Effector memory CD4-positive, alpha-beta T cell (primary cell): ENCODE measurements at regions not wholly inside any gene's neighbourhood (a gene's known extent, or its start where the extent isn't known, plus 50 kb on each side); places are given as distances from the start of the nearest gene placed in this dataset.

Experiments
- DNase-seq, 3 donors: peaks; one replicate each; pipeline ENCODE4 v3.0.0-alpha.2; 2020
- H3K27ac ChIP-seq: 2 replicates; pipeline ENCODE4 v1.7.0; 2013; ENCODE audit warnings: mild to moderate bottlenecking, low read length, moderate library complexity; ENCODE audit not compliant: insufficient read depth, poor library complexity, severe bottlenecking
- H3K27me3 ChIP-seq: replicated peaks from 2 replicates; pipeline ENCODE4 v1.7.0; 2013; ENCODE audit warnings: mild to moderate bottlenecking, low read length; ENCODE audit not compliant: insufficient read depth, control insufficient read depth, poor library complexity, severe bottlenecking
- H3K36me3 ChIP-seq: 2 replicates; pipeline ENCODE4 v1.7.0; 2013; ENCODE audit warnings: mild to moderate bottlenecking, low read length, moderate library complexity; ENCODE audit not compliant: control insufficient read depth, insufficient read depth
- H3K4me1 ChIP-seq: 2 replicates; pipeline ENCODE4 v1.7.0; 2013; ENCODE audit warnings: low read length, mild to moderate bottlenecking; ENCODE audit not compliant: control insufficient read depth, insufficient read depth, poor library complexity, severe bottlenecking
- H3K4me3 ChIP-seq: 2 replicates; pipeline ENCODE4 v1.7.0; 2013; ENCODE audit warnings: low read length, low read depth, mild to moderate bottlenecking; ENCODE audit not compliant: insufficient read depth, poor library complexity, severe bottlenecking
- H3K9me3 ChIP-seq: 2 replicates; pipeline ENCODE4 v1.7.0; 2013; ENCODE audit warnings: mild to moderate bottlenecking, low read length, moderate library complexity; ENCODE audit not compliant: control insufficient read depth

DNA sequence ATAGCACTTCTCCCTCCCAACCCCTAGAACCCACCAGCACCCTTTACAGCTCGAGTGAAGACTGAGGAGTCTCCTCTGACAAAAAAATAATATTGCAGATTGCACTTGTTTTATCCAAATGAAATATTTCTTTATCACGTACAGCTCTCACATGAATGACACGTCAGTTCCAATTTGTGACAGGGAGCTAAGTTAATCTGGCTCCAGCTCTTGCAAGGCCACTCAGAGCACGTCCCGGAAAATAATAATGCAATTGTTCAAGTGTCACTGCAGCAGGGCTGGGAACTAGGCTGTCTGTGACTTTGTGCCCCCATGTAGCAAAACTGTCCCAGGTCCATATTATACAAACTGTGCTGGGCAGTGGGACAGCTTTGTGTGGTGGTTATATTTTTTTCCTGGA lies 539.6 kb downstream of the VRK1 start:
- no peaks in the 10 kb centered on the region for H3K36me3 ChIP-seq
- H3K9me3 ChIP-seq, result no peaks in the 10 kb centered on the region

GRCh38 chr14:97337267-97337666 lies 540.1 kb downstream of the VRK1 start:
- H3K27me3 ChIP-seq, result no peaks in the 10 kb centered on the region
- H3K27ac ChIP-seq, result no peak overlapping the region
- peaks cover 2% of the 10 kb centered on the region for H3K4me1 ChIP-seq
- H3K9me3 ChIP-seq, result no peaks in the 10 kb centered on the region
- no peaks in the 10 kb centered on the region for H3K36me3 ChIP-seq
- no peak for DNase-seq
- H3K4me3 ChIP-seq, result no peak overlapping the region

More for the DNA sequence above, 539.6 kb downstream of the VRK1 start:
- DNase-seq, result no peak
- Histone ChIP-seq H3K4me3 (no peak overlapping the region), H3K27ac (no peak overlapping the region), H3K27me3 (no peaks in the 10 kb centered on the region), H3K4me1 (peaks cover 5% of the 10 kb centered on the region)

- Histone ChIP-seq H3K4me3 (no peak overlapping the region), H3K36me3 (no peaks in the 10 kb centered on the region), H3K4me1 (no peaks in the 10 kb centered on the region), H3K27me3 (no peaks in the 10 kb centered on the region), H3K27ac (no peak overlapping the region), H3K9me3 (no peaks in the 10 kb centered on the region)
- DNase-seq, result no peak
These were observed 540.5 kb downstream of the VRK1 start for GRCh38 chr14:97337670-97338069.

GRCh38 chr14:97344666-97345065 lies 547.5 kb downstream of the VRK1 start:
- Histone ChIP-seq H3K4me3 (no peak overlapping the region), H3K27me3 (no peaks in the 10 kb centered on the region), H3K9me3 (no peaks in the 10 kb centered on the region), H3K27ac (no peak overlapping the region), H3K4me1 (no peaks in the 10 kb centered on the region), H3K36me3 (no peaks in the 10 kb centered on the region)
- DNase-seq, result no peak

- no peak overlapping the region for H3K27ac ChIP-seq
- DNase-seq, result no peak
- no peaks in the 10 kb centered on the region for H3K27me3 ChIP-seq
- H3K36me3 ChIP-seq, result no peaks in the 10 kb centered on the region
- H3K4me3 ChIP-seq, result no peak overlapping the region
- H3K9me3 ChIP-seq, result no peaks in the 10 kb centered on the region
- H3K4me1 ChIP-seq, result no peaks in the 10 kb centered on the region
These were observed 549.5 kb downstream of the VRK1 start for GRCh38 chr14:97346675-97347074.

DNA sequence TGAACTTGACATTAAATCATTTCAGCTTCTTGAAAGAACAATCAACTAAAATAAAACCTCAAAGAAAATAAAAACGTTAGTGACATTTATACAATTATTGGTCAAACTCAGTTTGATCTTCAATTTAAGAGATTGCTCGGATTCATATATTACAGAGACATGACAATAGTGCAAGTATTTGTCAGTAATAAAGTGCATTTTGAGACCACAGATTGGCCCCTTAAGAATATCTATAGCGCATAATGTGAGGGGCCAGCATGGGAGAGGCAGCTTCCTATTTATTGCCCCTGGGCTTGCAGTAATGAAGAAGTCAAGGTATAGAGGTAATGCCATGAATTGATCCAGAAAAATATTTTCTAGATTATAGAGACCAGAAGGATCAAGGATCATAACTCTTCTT lies 552.3 kb downstream of the VRK1 start:
- no peak for DNase-seq
- Histone ChIP-seq H3K36me3 (no peaks in the 10 kb centered on the region), H3K27me3 (no peaks in the 10 kb centered on the region), H3K4me3 (no peak overlapping the region), H3K27ac (no peak overlapping the region), H3K9me3 (no peaks in the 10 kb centered on the region), H3K4me1 (no peaks in the 10 kb centered on the region)

- no peaks in the 10 kb centered on the region for H3K27me3 ChIP-seq
- no peaks in the 10 kb centered on the region for H3K36me3 ChIP-seq
- no peak overlapping the region for H3K4me3 ChIP-seq
- DNase-seq, result no peak
- no peaks in the 10 kb centered on the region for H3K4me1 ChIP-seq
- no peak overlapping the region for H3K27ac ChIP-seq
- H3K9me3 ChIP-seq, result no peaks in the 10 kb centered on the region
These were observed 552.8 kb downstream of the VRK1 start for GRCh38 chr14:97349946-97350345.

- Histone ChIP-seq H3K4me3 (no peak overlapping the region), H3K4me1 (no peaks in the 10 kb centered on the region)
These were observed 553.2 kb downstream of the VRK1 start for GRCh38 chr14:97350415-97350814.

DNA sequence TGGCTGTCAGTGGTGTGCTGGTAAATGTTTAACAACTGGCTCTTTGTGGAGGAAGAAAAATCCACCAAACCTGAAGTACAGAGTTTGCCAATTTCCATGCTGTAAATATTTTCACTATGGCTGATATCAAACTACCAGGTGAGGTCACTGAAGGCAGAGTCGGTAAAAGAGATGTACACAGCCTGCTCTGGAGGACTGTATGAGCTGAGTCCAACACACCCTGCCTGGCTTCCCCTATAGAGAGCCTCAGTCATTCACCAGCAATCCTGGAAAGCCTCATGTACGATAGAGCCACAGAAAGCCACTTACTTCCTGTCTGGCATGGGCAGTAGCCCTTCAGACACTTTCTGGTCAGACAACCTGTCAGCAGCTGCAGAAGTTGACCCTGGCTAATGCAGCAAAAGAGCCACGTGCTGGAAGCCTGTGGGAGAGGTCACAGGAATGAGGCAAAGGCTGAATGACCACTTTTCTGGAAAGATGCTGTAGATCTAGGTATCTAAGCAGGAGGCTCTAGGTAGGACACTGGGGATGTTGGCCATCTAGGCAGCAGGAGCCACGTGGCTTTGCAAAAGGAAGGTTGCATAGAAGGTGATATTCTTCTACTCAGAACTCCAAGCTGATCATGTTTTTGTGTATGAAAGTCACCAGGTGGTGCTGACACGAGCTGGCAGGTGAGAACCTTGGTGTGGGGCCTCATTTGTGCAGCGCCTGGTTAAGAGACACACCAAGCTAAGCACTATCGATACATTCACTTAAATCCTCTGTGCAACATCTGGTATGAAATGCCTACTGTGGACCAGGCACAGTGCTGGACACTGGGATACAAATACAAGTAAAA lies 553.9 kb downstream of the VRK1 start:
- H3K9me3 ChIP-seq, result no peaks in the 10 kb centered on the region
- no peaks in the 10 kb centered on the region for H3K27me3 ChIP-seq
- H3K4me1 ChIP-seq, result no peaks in the 10 kb centered on the region
- no peak overlapping the region for H3K27ac ChIP-seq
- DNase-seq, result no peak
- no peak overlapping the region for H3K4me3 ChIP-seq
- no peaks in the 10 kb centered on the region for H3K36me3 ChIP-seq

More at GRCh38 chr14:97350415-97350814, 553.2 kb downstream of the VRK1 start:
- Histone ChIP-seq H3K36me3 (no peaks in the 10 kb centered on the region), H3K27ac (no peak overlapping the region), H3K27me3 (no peaks in the 10 kb centered on the region), H3K9me3 (no peaks in the 10 kb centered on the region)
- DNase-seq, result no peak

DNA sequence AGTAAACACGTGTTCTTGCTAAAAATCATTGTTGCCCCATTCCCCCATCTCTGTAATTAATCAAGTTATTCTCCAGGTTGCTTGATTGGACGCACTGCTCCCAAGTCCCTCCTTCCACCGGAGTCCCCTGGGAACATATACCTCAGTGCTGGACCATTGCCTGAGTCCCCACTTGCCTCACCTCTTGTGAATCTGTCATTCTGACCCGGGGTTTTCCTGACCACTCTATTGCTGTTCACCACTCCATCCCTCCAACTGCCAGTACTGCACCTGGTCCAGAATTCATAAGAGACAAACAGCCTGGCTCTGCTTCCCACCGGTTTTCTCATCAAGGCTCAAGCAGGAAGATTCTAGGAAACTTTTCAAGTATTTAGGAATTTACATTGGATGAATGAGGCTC lies 555.9 kb downstream of the VRK1 start:
- Histone ChIP-seq H3K9me3 (no peaks in the 10 kb centered on the region), H3K36me3 (no peaks in the 10 kb centered on the region), H3K4me3 (no peak overlapping the region), H3K27ac (no peak overlapping the region), H3K4me1 (no peaks in the 10 kb centered on the region), H3K27me3 (no peaks in the 10 kb centered on the region)
- no peak for DNase-seq
